ENCODE measurements at regions not wholly inside any gene's neighbourhood (a gene's known extent, or its start where the extent isn't known, plus 50 kb on each side); places are given as distances from the start of the nearest gene placed in this dataset.

DNA sequence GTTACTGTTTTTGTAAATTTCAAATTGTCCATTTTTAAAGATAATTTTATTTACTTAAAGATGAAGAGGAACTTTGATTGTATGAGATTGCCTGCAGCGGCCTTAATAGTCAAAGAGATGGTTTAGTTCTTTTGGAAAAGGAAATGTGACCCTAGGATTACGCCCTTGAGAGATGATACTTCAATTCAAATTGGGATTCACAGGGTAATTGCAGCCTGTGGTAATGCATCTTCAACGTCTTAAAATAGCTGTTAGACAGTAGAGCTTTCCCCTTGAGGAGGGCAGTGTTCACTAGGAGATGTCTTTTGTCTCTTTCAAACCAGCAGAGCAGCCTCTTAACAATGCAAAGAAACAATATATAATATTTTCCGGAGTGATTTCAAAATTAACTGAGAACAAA lies 127.1 kb downstream of the TAF11L14 start:
- DNase-seq (ENCODE audit: low read depth): no peak

- DNase-seq (ENCODE audit: low read depth): no peak
Observed at GRCh38 chr5:17763301-17763700, 129.0 kb downstream of the TAF11L14 start.

DNA sequence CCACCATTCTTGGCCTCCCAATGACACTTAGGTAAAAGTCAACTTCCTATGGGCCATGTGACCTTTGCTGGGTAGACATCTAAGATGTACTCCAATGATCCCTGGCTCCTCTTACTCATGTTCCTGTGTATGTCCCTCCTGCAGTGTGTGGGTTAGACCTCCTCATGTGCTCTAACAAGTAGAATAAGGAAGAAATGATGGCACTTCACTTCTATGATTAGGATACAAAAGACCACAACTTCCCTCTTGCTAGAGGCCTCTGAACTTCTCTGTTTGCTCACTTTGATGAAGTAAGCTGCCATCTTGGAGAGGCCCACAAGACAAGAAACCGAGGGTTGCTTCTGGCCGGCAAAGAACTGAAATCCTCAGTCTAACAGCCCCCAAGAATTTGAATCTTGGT lies 131.8 kb downstream of the TAF11L14 start:
- no peak for DNase-seq (ENCODE audit: low read depth)

GRCh38 chr5:17769277-17769676 lies 135.0 kb downstream of the TAF11L14 start:
- no peak for DNase-seq (ENCODE audit: low read depth)

- no peak for DNase-seq (ENCODE audit: low read depth)
Observed at GRCh38 chr5:17772232-17772631, 138.0 kb downstream of the TAF11L14 start.

DNA sequence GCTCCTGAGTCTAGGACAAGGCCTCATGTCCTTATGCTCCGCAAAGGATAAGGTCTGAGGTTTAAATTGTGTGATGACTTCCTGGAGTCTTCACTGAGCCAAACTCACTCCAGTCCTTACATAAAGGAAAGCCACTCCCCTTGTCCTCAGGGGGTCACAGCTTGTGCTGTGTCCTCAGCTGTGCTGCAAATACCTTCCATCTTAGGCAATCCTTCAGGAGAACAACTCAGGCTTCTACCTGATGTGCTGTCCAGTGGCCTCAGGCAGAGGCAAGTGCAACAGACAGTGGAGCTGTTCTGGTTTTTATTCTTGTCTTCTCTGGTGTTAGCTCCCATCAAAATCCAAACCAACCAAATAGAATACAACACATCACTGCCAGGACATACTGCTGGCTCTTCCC lies 151.5 kb downstream of the TAF11L14 start:
- no peak for DNase-seq (ENCODE audit: low read depth)

GRCh38 chr5:17788351-17788750 lies 154.1 kb downstream of the TAF11L14 start:
- no peak for DNase-seq (ENCODE audit: low read depth)

GRCh38 chr5:17794201-17794600 lies 159.9 kb downstream of the TAF11L14 start:
- DNase-seq (ENCODE audit: low read depth): no peak

DNA sequence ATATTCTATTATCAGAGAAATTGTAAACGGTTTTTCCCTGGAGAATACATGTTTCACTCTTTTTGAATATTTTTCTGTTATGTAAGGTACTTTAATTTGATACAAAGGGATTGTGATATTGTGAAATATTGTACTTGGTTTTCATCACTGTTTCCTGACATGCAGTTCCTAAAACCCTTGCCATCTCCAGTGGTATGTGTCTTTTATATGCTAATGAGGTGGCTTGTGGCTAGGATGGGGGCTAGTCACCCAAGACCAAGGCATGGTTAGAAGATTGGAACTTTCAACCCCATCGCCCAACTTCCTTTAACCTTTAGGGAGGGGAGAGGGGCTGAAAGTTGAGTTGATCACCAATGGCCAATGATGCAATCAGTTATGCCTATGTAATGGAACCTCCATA lies 160.6 kb downstream of the TAF11L14 start:
- no peak for DNase-seq (ENCODE audit: low read depth)

GRCh38 chr5:17796142-17796541 lies 161.9 kb downstream of the TAF11L14 start:
- DNase-seq (ENCODE audit: low read depth): no peak

DNA sequence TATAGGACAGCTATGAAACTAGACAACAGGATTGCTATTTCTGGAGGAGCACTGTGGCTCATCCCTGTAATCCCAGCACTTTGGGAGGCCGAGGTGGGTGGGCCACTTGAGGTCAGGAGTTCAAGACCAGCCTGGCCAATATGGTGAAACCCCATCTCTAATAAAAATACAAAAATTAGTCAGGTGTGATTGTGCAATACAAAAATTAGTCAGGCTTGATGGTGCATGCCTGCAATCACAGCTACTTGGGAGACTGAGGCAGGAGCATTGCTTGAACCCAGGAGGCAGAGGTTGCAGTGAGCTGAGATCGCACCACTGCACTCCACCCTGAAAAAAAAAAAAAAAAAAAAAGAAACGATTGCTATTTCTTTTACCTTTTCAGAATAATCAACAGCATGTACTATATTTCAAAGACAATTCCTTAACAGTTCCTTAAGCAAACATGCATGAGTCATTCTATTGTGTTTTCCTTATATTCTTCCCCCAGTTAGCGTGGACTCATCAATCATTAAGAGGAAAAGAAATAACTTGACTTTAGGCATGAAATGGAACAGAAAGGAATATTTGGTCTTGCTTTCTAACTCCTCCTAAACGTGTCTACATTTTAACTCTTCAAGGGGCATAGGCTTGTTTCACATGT lies 162.6 kb downstream of the TAF11L14 start:
- no peak for DNase-seq (ENCODE audit: low read depth)

DNA sequence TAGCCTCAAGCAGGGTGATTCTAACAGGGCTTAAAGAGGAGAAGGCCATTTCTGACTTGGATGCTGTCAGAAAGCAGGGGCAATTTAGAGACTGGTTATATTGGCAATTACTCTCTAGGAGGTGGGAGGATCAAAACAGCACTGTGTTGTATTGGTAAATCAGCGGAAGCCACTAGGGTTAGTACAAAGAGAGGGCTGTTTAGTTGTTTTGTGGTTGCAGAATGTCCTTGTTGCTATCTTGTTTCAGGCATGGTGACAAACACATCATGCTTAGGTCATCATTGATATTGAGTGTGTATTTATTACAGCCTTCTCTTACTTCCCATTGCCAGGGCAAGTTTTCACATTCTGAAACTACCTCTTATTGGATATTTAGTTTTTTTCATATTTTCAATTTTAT lies 165.3 kb downstream of the TAF11L14 start:
- DNase-seq (ENCODE audit: low read depth): no peak

DNA sequence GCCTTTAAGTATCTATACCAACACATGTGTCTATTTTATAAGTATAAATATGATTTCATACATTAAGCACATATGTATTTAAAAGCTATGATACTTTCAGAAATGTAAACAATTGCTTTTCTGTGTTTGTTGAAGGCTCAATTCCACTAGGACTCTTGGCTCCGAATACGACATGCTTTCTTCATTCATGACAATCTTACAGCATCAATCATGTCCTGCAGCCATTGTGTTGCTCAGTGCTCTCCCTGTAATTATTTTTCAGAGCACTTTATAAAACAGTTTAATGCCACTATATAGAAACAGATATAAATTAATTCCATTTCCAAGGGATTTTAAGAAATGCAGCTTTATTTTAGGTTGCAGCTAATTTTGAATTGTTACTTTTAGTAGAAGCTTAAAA lies 167.3 kb downstream of the TAF11L14 start:
- no peak for DNase-seq (ENCODE audit: low read depth)

DNA sequence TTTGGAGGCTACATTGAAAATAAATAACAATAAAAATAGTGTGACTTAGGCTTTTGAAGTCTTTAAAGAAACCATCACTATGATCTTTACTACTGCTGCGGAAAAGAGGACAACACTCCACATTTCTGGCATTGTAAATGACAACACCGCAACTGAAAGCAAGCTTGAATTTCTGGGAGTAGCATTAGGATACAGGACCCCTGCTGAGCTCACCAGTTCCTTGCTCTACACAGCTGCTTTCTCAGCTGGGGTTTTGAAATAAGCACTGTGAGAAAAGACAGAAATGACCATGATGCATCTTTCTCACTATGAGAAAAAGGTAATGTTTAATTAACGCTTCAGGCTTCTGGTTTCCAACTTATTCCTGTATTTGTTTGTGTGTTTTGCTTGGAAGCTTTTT lies 168.0 kb downstream of the TAF11L14 start:
- DNase-seq (ENCODE audit: low read depth): no peak

DNA sequence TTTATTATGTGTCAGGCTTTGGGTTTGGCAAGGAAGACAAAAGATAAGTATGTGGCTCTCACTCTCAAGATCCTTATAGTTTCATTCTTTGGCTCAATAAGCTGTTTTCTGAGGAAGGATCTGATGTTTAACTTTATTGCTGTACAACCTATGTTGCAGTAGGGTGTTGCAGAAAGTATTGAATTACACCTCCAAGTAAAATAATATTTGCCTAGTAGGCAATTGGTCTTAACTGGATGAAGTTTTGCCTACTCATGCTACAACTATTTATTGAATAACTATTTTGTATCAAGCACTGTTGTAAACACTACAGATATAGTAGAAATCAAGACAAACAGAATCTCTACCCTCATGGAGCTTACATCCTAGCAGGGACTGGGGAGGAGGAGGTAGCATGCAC lies 169.7 kb downstream of the TAF11L14 start:
- DNase-seq (ENCODE audit: low read depth): no peak

- no peak for DNase-seq (ENCODE audit: low read depth)
Observed at GRCh38 chr5:17805227-17805825, 171.1 kb downstream of the TAF11L14 start.

DNA sequence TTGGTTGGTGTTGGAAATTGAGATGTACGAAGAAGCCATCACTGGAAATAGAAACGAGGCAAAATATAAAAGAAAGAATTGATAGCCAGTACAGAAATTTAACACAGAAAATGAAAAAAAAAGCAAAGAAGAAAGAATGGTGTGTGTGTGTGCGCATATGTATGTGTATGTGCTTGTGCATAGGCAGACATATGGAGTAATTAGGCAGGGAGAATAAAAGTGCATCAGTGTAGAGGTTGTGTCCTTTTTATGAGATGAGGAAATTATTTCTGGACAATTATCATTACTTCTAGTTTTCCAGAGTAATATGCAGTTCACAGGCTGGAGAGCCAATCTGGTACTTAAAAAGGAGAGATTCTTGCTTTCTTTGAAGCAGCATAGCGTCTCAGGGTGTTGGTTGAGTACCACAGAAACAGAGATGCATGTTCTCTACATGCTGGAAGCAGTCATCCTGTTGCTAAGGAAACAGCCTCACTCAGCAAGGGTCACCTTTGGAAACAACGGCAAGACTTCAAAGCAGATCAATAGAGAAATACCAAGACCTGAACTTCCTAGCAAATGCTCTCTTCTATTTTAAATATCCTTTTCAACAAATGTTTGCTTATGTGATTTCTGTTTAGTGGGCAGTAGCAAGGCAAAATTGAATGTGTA lies 172.7 kb downstream of the TAF11L14 start:
- no peak for DNase-seq (ENCODE audit: low read depth)

DNA sequence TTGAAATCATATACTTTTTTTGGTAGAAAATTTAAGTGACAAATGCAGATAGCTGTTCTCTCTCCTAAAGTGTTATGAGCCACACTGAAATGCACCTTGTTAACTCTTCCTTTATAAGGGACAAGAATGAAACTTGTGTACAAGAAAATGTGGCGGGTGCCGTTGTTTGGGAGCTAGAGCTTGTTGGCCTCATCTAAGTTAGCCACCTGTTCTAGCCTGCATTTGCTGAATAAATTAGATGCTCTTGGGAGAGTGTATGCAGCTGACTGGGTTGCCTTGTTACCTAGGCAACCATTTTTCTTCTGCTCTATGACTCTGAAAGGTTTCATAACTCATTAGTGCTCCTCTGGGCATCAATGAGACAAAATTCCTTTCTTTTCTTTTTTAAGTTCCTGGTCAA lies 174.3 kb downstream of the TAF11L14 start:
- no peak for DNase-seq (ENCODE audit: low read depth)

DNA sequence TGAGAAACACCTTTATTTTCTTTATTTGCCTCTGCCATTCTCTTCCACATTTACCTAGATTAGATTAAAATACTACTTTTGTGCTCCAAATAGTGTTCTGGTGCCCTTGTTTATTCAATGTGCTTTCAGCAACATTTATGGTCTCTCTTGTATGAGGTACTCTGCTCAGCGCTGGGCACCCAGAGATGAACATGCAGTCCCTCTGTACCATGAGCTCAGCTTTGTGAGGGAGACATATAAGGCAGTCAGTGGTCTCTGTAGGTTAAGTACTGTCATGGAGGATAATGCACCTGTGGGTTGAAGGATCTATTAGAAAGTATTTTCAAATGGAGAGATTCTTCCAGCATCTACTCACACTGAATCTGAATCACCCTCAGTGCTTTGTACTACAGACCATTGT lies 176.5 kb downstream of the TAF11L14 start:
- DNase-seq (ENCODE audit: low read depth): no peak

GRCh38 chr5:17813214-17813613 lies 179.0 kb downstream of the TAF11L14 start:
- DNase-seq (ENCODE audit: low read depth): no peak

DNA sequence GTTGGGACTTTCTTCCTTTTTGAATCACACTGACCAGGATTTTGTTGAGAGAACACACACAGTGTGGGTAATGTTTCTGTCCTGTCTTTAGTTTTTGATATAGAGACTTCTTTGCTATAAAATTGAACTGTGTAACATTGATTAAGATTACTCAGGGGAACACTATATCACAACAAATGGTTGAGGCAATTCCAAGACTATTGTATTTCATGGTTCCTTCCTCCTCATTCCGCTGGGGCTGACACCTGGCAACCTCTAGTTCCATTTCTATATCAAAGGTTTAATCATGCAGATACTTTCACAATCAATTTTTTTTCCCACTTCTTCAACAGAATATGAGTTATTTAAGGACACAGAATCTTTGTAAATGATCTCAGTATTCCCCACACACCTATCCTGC lies 182.2 kb downstream of the TAF11L14 start:
- no peak for DNase-seq (ENCODE audit: low read depth)

GRCh38 chr5:17816944-17817343 lies 182.7 kb downstream of the TAF11L14 start:
- DNase-seq (ENCODE audit: low read depth): no peak

- DNase-seq (ENCODE audit: low read depth): no peak
Observed at GRCh38 chr5:17817990-17818389, 183.7 kb downstream of the TAF11L14 start.

All from myocyte (in vitro differentiated cells).